PC-3 (cell line): ENCODE measurements at regions not wholly inside any gene's neighbourhood (a gene's known extent, or its start where the extent isn't known, plus 50 kb on each side); places are given as distances from the start of the nearest gene placed in this dataset.

Source experiments
- ATAC-seq: fragments of 200-7000 bp; cut with Tn5 transposase; 2 replicates; pipeline ENCODE4 v1.9.1; 2020; ENCODE audit warnings: mild to moderate bottlenecking, moderate library complexity
- BruUV-seq: library from RNA; stranded (reverse); fragments of 400-500 nt; replicated peaks from 2 replicates; lab custom pipeline; 2021; lab: Mats Ljungman, UMichigan
- CTCF ChIA-PET: fragments of 300-600 bp; sonication (Branson Sonifier 250); formaldehyde crosslinking; loops from one replicate; lab custom pipeline; 2022; ENCODE audit warnings: antibody characterized with exemption; lab: Charles Lee
- POLR2A ChIA-PET: fragments of 300-600 bp; sonication (Branson Sonifier 250); formaldehyde crosslinking; loops from one replicate; lab custom pipeline; 2022; ENCODE audit warnings: antibody characterized with exemption; ENCODE audit not compliant: unreplicated experiment; lab: Charles Lee
- DNase-seq: peaks from one replicate; pipeline ENCODE4 v3.0.0-alpha.2; 2015
- H2AFZ ChIP-seq: fragments of 300-600 bp; sonication (generic); 2 replicates; pipeline ENCODE4 v1.6.0; 2016; ENCODE audit warnings: antibody characterized with exemption, low read length
- H3F3A ChIP-seq: fragments of 300-600 bp; sonication (generic); one replicate; pipeline ENCODE4 v1.6.0; 2017; ENCODE audit warnings: antibody characterized with exemption, low read length, control low read depth, mild to moderate bottlenecking; ENCODE audit not compliant: unreplicated experiment
- H3K27ac ChIP-seq: fragments of 300-600 bp; sonication (generic); 2 replicates; pipeline ENCODE4 v1.5.1; 2016; ENCODE audit warnings: mild to moderate bottlenecking, low read length
- H3K27me3 ChIP-seq: fragments of 300-600 bp; sonication (generic); 2 replicates; pipeline ENCODE4 v1.6.1; 2016; ENCODE audit warnings: low read length, mixed read lengths
- H3K36me3 ChIP-seq: fragments of 300-600 bp; sonication (generic); 2 replicates; pipeline ENCODE4 v1.6.1; 2016; ENCODE audit warnings: low read depth, mixed run types, low read length, mixed read lengths
- H3K4me1 ChIP-seq: fragments of 300-600 bp; sonication (generic); 2 replicates; pipeline ENCODE4 v1.5.1; 2016; ENCODE audit warnings: low read length; ENCODE audit not compliant: insufficient read depth
- H3K4me2 ChIP-seq: fragments of 300-600 bp; sonication (generic); 2 replicates; pipeline ENCODE4 v1.6.0; 2016; ENCODE audit warnings: low read length
- H3K4me3 ChIP-seq: fragments of 300-600 bp; sonication (generic); 2 replicates; pipeline ENCODE4 v1.5.1; 2016; ENCODE audit warnings: mild to moderate bottlenecking, low read length, mixed read lengths
- H3K79me2 ChIP-seq: fragments of 300-600 bp; sonication (generic); 2 replicates; pipeline ENCODE4 v1.6.1; 2017; ENCODE audit warnings: low read length, mixed read lengths
- H3K9ac ChIP-seq: fragments of 300-600 bp; sonication (generic); 2 replicates; pipeline ENCODE4 v1.6.0; 2016; ENCODE audit warnings: mild to moderate bottlenecking, low read length
- H3K9me2 ChIP-seq: fragments of 300-600 bp; sonication (generic); replicated peaks from 2 replicates; pipeline ENCODE4 v1.6.1; 2016; ENCODE audit warnings: mixed run types, low read length, mixed read lengths
- H3K9me3 ChIP-seq: fragments of 300-600 bp; sonication (generic); 2 replicates; pipeline ENCODE4 v1.6.1; 2016; ENCODE audit warnings: low read length, mixed read lengths
- H4K20me1 ChIP-seq: fragments of 300-600 bp; sonication (generic); 2 replicates; pipeline ENCODE4 v1.6.1; 2016; ENCODE audit warnings: low read length, mixed read lengths
- CTCF ChIP-seq: fragments of 300-600 bp; sonication (generic); conservative IDR thresholded peaks from 2 replicates; pipeline ENCODE4 v1.5.1; 2017; ENCODE audit warnings: antibody characterized with exemption, low read depth, mild to moderate bottlenecking, low read length
- EZH2 ChIP-seq: fragments of 300-600 bp; sonication (generic); IDR thresholded peaks from one replicate; pipeline ENCODE4 v1.6.1; 2017; ENCODE audit warnings: antibody characterized with exemption, mild to moderate bottlenecking, low read length; ENCODE audit not compliant: unreplicated experiment
- EZH2phosphoT487 ChIP-seq: fragments of 300-600 bp; sonication (generic); IDR thresholded peaks from 2 replicates; pipeline ENCODE4 v1.6.1; 2018; ENCODE audit warnings: mild to moderate bottlenecking, antibody characterized with exemption, low read length, borderline replicate concordance
- intact Hi-C: fragments of 100-400 bp; cut with micrococcal nuclease; formaldehyde crosslinking; loops from 2 replicates; pipeline ENCODE4 v1.9.0; 2023

GRCh38 chr21:16318651-16319300 lies 589.0 kb downstream of the USP25 start:
- Histone ChIP-seq H3K9me2 (no peaks in the 10 kb centered on the region), H3K79me2 (no peaks in the 10 kb centered on the region), H3F3A (no peaks in the 10 kb centered on the region), H3K9me3 (no peaks in the 10 kb centered on the region), H4K20me1 (no peaks in the 10 kb centered on the region), H3K27me3 (peaks cover 37% of the 10 kb centered on the region), H3K36me3 (no peaks in the 10 kb centered on the region), H3K9ac (no peak overlapping the region), H3K27ac (no peak overlapping the region), H3K4me2 (no peak overlapping the region), H2AFZ (no peak overlapping the region), H3K4me1 (no peaks in the 10 kb centered on the region), H3K4me3 (no peak overlapping the region)
- BruUV-seq, result no TSS peak
- DNase-seq (no peak), ATAC-seq (no peak)
- POLR2A ChIA-PET, result no interaction called here
- CTCF ChIA-PET, result no interaction called here
- intact Hi-C loops, result no loop called here
- TF ChIP-seq CTCF (no peak), EZH2phosphoT487 (no peak), EZH2 (no peak)

GRCh38 chr21:16320110-16320509 lies 590.3 kb downstream of the USP25 start:
- intact Hi-C loops, result loop anchor here (5.0 kb wide), 1 partner anchor 68 kb away; no protein-coding TSS in a partner anchor
- no peak overlapping the region for H2AFZ ChIP-seq
- TF ChIP-seq CTCF (no peak), EZH2 (no peak), EZH2phosphoT487 (no peak)
- H3K9me3 ChIP-seq, result no peaks in the 10 kb centered on the region
- BruUV-seq, result no TSS peak
- no peak overlapping the region for H3K27ac ChIP-seq
- no peaks in the 10 kb centered on the region for H3K9me2 ChIP-seq
- H3K36me3 ChIP-seq, result no peaks in the 10 kb centered on the region
- H3F3A ChIP-seq, result no peaks in the 10 kb centered on the region
- H3K4me3 ChIP-seq, result no peak overlapping the region
- no peaks in the 10 kb centered on the region for H3K79me2 ChIP-seq
- no peaks in the 10 kb centered on the region for H3K4me1 ChIP-seq
- H4K20me1 ChIP-seq, result no peaks in the 10 kb centered on the region
- no peak overlapping the region for H3K9ac ChIP-seq
- CTCF ChIA-PET, result no interaction called here
- H3K27me3 ChIP-seq, result peaks cover 37% of the 10 kb centered on the region
- DNase-seq, result no peak
- no peak overlapping the region for H3K4me2 ChIP-seq
- POLR2A ChIA-PET, result no interaction called here
- ATAC-seq, result no peak

- Histone ChIP-seq H3K79me2 (no peaks in the 10 kb centered on the region), H3K27ac (no peak overlapping the region), H3K4me2 (no peak overlapping the region), H3K9me2 (no peaks in the 10 kb centered on the region), H2AFZ (no peak overlapping the region), H3K9me3 (no peaks in the 10 kb centered on the region), H3K4me1 (no peaks in the 10 kb centered on the region), H3K4me3 (no peak overlapping the region), H3K36me3 (no peaks in the 10 kb centered on the region), H3F3A (no peaks in the 10 kb centered on the region), H3K27me3 (peaks cover 40% of the 10 kb centered on the region), H3K9ac (no peak overlapping the region), H4K20me1 (no peaks in the 10 kb centered on the region)
- ATAC-seq, result no peak
- POLR2A ChIA-PET, result interaction anchor here (0.6 kb wide), 1 partner anchor 383 kb away, joined by 3 read pairs; no protein-coding TSS in a partner anchor
- no peak for DNase-seq
- CTCF ChIA-PET, result no interaction called here
- TF ChIP-seq EZH2 (no peak), EZH2phosphoT487 (no peak), CTCF (no peak)
- intact Hi-C loops, result loop anchor here (5.0 kb wide), 1 partner anchor 70 kb away; no protein-coding TSS in a partner anchor
- no TSS peak for BruUV-seq
Observed at GRCh38 chr21:16322454-16322853, 592.7 kb downstream of the USP25 start.
